ENCODE measurements at regions not wholly inside any gene's neighbourhood (a gene's known extent, or its start where the extent isn't known, plus 50 kb on each side); places are given as distances from the start of the nearest gene placed in this dataset.

GRCh38 chr3:147507638-147508286 lies 98.6 kb downstream of the ZIC1 start:
- ChIA-PET CTCF (no interaction called here), POLR2A (no interaction called here)
- in situ Hi-C loops (cut with HindIII; ENCODE audit: low pct_unique_long_range_greater_than_20kb, low sequenced_read_pairs), result no loop called here
- no peaks in the 10 kb centered on the region for H3K4me1 ChIP-seq (ENCODE audit: control insufficient read depth, insufficient read depth, low read length)
- H3K4me3 ChIP-seq (ENCODE audit: low read depth in 2 of 2, low read length in 2 of 2), result no peak overlapping the region
- BruUV-seq (replicated peaks), result no TSS peak
- no peaks in the 10 kb centered on the region for H3K9me3 ChIP-seq (ENCODE audit: control insufficient read depth, insufficient read depth, low read depth, low read length)
- intact Hi-C loops (cut with micrococcal nuclease; ENCODE audit: unreplicated experiment), result no loop called here
- no peak for ATAC-seq
- no peak overlapping the region for H3K27ac ChIP-seq (ENCODE audit: low read length)
- DNase-seq (ENCODE audit: low read depth, low spot score), result no peak
- TF ChIP-seq SIN3A (IDR thresholded peaks at IDR 0.05; ENCODE audit: borderline replicate concordance, insufficient read depth, low read depth, low read length) (no peak), TCF7L2 (IDR thresholded peaks at IDR 0.05; ENCODE audit: low read depth, low read length) (no peak), POLR2AphosphoS5 (IDR thresholded peaks at IDR 0.05; ENCODE audit: low read depth, low read length) (no peak), REST (IDR thresholded peaks at IDR 0.05; ENCODE audit: insufficient read depth in 1 of 2, low read depth in 2 of 2, low read length in 1 of 2) (no peak)
- TF ChIP-seq, protein P1, sequence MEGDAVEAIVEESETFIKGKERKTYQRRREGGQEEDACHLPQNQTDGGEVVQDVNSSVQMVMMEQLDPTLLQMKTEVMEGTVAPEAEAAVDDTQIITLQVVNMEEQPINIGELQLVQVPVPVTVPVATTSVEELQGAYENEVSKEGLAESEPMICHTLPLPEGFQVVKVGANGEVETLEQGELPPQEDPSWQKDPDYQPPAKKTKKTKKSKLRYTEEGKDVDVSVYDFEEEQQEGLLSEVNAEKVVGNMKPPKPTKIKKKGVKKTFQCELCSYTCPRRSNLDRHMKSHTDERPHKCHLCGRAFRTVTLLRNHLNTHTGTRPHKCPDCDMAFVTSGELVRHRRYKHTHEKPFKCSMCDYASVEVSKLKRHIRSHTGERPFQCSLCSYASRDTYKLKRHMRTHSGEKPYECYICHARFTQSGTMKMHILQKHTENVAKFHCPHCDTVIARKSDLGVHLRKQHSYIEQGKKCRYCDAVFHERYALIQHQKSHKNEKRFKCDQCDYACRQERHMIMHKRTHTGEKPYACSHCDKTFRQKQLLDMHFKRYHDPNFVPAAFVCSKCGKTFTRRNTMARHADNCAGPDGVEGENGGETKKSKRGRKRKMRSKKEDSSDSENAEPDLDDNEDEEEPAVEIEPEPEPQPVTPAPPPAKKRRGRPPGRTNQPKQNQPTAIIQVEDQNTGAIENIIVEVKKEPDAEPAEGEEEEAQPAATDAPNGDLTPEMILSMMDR (IDR thresholded peaks at IDR 0.05), result no peak
- H3K27me3 ChIP-seq (ENCODE audit: control insufficient read depth, insufficient read depth, low read length), result no peaks in the 10 kb centered on the region
- H3K36me3 ChIP-seq (ENCODE audit: control insufficient read depth, insufficient read depth, low read length), result no peaks in the 10 kb centered on the region

DNA sequence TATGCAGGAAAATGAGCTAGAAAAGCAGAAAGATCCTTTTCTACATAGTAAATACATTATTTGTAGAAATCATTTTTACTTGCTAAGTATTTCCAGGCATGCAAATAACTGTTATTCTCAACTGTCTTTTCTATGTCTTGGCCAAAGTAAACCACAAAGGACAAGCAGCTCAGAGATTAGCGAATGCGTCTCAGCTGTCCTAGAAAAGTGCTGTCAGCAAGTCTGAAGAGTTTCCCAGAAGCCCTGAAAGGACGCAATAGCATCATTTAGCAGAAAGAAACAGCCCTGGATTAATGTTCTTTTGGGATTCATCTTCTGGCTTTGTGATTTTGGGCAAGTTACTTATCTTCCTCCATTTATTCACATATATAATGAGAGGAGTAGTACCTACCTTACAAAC lies 100.3 kb downstream of the ZIC1 start:
- Histone ChIP-seq H3K9me3 (ENCODE audit: control insufficient read depth, insufficient read depth, low read depth, low read length) (no peaks in the 10 kb centered on the region; the same call in 1 of the 2 replicates), H3K4me3 (ENCODE audit: low read depth in 2 of 2, low read length in 2 of 2) (no peak overlapping the region), H3K27me3 (ENCODE audit: control insufficient read depth, insufficient read depth, low read length) (no peaks in the 10 kb centered on the region), H3K36me3 (ENCODE audit: control insufficient read depth, insufficient read depth, low read length) (no peaks in the 10 kb centered on the region), H3K4me1 (ENCODE audit: control insufficient read depth, insufficient read depth, low read length) (no peaks in the 10 kb centered on the region), H3K27ac (ENCODE audit: low read length) (no peak overlapping the region)
- in situ Hi-C loops (cut with HindIII; ENCODE audit: low pct_unique_long_range_greater_than_20kb, low sequenced_read_pairs) (no loop called here), intact Hi-C loops (cut with micrococcal nuclease; ENCODE audit: unreplicated experiment) (no loop called here)
- ATAC-seq (no peak), DNase-seq (ENCODE audit: low read depth, low spot score) (no peak)
- ChIA-PET CTCF (no interaction called here), POLR2A (no interaction called here)
- no peak for TF ChIP-seq SIN3A (IDR thresholded peaks at IDR 0.05; ENCODE audit: borderline replicate concordance, insufficient read depth, low read depth, low read length)
- no peak for TF ChIP-seq REST (IDR thresholded peaks at IDR 0.05; ENCODE audit: insufficient read depth in 1 of 2, low read depth in 2 of 2, low read length in 1 of 2)
- TF ChIP-seq, protein P1 (IDR thresholded peaks at IDR 0.05), result no peak
- no peak for TF ChIP-seq POLR2AphosphoS5 (IDR thresholded peaks at IDR 0.05; ENCODE audit: low read depth, low read length)
- TF ChIP-seq TCF7L2 (IDR thresholded peaks at IDR 0.05; ENCODE audit: low read depth, low read length), result no peak
- no TSS peak for BruUV-seq (replicated peaks)

Data from Panc1 (cell line).